HL-60 (cell line): ENCODE measurements at regions not wholly inside any gene's neighbourhood (a gene's known extent, or its start where the extent isn't known, plus 50 kb on each side); places are given as distances from the start of the nearest gene placed in this dataset.

Source experiments
- CTCF ChIP-seq: IDR thresholded peaks from one replicate; pipeline ENCODE4 v1.5.1; 2011; ENCODE audit warnings: low read length, control low read depth, inconsistent platforms; ENCODE audit not compliant: insufficient read depth
- GABPA ChIP-seq: IDR thresholded peaks from 2 replicates; pipeline ENCODE4 v1.6.1; 2012; ENCODE audit warnings: low read depth
- POLR2AphosphoS5 ChIP-seq: IDR thresholded peaks from 2 replicates; pipeline ENCODE4 v1.6.1; 2012; ENCODE audit warnings: low read depth
- REST ChIP-seq: IDR thresholded peaks from 2 replicates; pipeline ENCODE4 v1.6.1; 2012; ENCODE audit warnings: low read depth; ENCODE audit not compliant: insufficient replicate concordance
- SPI1 ChIP-seq: IDR thresholded peaks from 2 replicates; pipeline ENCODE4 v1.6.1; 2012; ENCODE audit warnings: low read depth, mild to moderate bottlenecking, borderline replicate concordance

DNA sequence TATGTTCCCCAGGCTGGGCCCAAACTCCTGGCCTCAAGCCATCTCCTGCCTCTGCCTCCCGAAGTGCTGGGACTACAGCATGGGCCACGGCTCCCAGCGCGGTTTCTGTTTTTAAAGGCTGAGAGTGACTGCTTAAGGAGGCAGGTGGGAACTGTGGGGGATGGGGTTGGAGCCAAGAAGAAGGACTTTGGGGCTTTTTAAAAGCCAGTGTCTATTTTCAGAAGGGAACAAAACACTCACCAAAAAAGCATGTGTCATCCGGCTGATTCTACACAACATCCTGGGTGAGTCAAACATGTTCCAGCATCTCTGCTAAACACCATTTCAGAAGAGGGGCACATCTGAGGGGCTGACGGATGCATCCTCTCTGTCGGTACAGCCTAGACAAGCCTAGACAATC is 824.5 kb downstream of the TYW1 start:
- no peak for TF ChIP-seq CTCF
- no peak for TF ChIP-seq REST
- TF ChIP-seq POLR2AphosphoS5 = no peak
- TF ChIP-seq GABPA = no peak
- no peak for TF ChIP-seq SPI1
